Panc1 (cell line): ENCODE measurements at regions not wholly inside any gene's neighbourhood (a gene's known extent, or its start where the extent isn't known, plus 50 kb on each side); places are given as distances from the start of the nearest gene placed in this dataset.

ENCODE experiments used
- POLR2AphosphoS5 ChIP-seq: IDR thresholded peaks from 2 replicates; pipeline ENCODE4 v1.6.1; 2012; ENCODE audit warnings: mild to moderate bottlenecking, low read depth, low read length, moderate library complexity
- SIN3A ChIP-seq: IDR thresholded peaks from 2 replicates; pipeline ENCODE4 v1.6.1; 2012; ENCODE audit warnings: low read depth, mild to moderate bottlenecking, low read length, moderate library complexity, borderline replicate concordance; ENCODE audit not compliant: insufficient read depth
- TF ChIP-seq, protein P1 (sequence below): fragments of 450-650 bp; IDR thresholded peaks from 2 replicates; pipeline ENCODE4 v1.5.1; 2017; ENCODE audit warnings: mild to moderate bottlenecking

- TF ChIP-seq, protein P1, sequence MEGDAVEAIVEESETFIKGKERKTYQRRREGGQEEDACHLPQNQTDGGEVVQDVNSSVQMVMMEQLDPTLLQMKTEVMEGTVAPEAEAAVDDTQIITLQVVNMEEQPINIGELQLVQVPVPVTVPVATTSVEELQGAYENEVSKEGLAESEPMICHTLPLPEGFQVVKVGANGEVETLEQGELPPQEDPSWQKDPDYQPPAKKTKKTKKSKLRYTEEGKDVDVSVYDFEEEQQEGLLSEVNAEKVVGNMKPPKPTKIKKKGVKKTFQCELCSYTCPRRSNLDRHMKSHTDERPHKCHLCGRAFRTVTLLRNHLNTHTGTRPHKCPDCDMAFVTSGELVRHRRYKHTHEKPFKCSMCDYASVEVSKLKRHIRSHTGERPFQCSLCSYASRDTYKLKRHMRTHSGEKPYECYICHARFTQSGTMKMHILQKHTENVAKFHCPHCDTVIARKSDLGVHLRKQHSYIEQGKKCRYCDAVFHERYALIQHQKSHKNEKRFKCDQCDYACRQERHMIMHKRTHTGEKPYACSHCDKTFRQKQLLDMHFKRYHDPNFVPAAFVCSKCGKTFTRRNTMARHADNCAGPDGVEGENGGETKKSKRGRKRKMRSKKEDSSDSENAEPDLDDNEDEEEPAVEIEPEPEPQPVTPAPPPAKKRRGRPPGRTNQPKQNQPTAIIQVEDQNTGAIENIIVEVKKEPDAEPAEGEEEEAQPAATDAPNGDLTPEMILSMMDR, result no peak
- TF ChIP-seq POLR2AphosphoS5 (no peak), SIN3A (no peak)
Observed at GRCh38 chr5:136924490-136924889, 559.1 kb upstream of the TRPC7 start.
